GM12878 (cell line): ENCODE measurements at regions not wholly inside any gene's neighbourhood (a gene's known extent, or its start where the extent isn't known, plus 50 kb on each side); places are given as distances from the start of the nearest gene placed in this dataset.

Experiments
- ATF7 ChIP-seq: fragments of 450-650 bp; IDR thresholded peaks from 2 replicates; pipeline ENCODE4 v1.6.1; 2016; ENCODE audit warnings: low read depth, mild to moderate bottlenecking
- CHD2 ChIP-seq: IDR thresholded peaks from 2 replicates; pipeline ENCODE4 v1.6.1; 2011; ENCODE audit warnings: low read depth, low read length, improper control_type of control experiment, borderline replicate concordance
- EP300 ChIP-seq, 2 experiments: fragments of 150-350 bp in 1 of 2; IDR thresholded peaks; 2 replicates each; pipeline ENCODE4 v1.6.1; 2011 to 2012; ENCODE audit warnings: low read depth in 2 of 2, low read length in 2 of 2, borderline replicate concordance in 1 of 2, improper control_type of control experiment in 1 of 2, inconsistent platforms in 1 of 2; ENCODE audit not compliant: control insufficient read depth in 1 of 2
- GABPA ChIP-seq: IDR thresholded peaks from 2 replicates; pipeline ENCODE4 v1.6.1; 2014; ENCODE audit warnings: antibody characterized with exemption, low read depth, mild to moderate bottlenecking, inconsistent platforms
- HDGF ChIP-seq: fragments of 450-650 bp; IDR thresholded peaks from 2 replicates; pipeline ENCODE4 v1.6.1; 2016; ENCODE audit warnings: antibody characterized with exemption
- POLR2A ChIP-seq: IDR thresholded peaks from 2 replicates; pipeline ENCODE4 v1.6.1; 2011; ENCODE audit warnings: low read depth, mild to moderate bottlenecking, low read length
- RFX5 ChIP-seq: IDR thresholded peaks from 2 replicates; pipeline ENCODE4 v1.6.1; 2011; ENCODE audit warnings: low read depth, low read length, improper control_type of control experiment
- SMARCA5 ChIP-seq: fragments of 450-650 bp; IDR thresholded peaks from 2 replicates; pipeline ENCODE4 v1.6.1; 2017; ENCODE audit warnings: mild to moderate bottlenecking
- TF ChIP-seq, protein P1 (sequence below): IDR thresholded peaks from 2 replicates; pipeline ENCODE4 v1.6.1; 2012; ENCODE audit warnings: mild to moderate bottlenecking, low read depth, low read length
- TF ChIP-seq, protein P2 (sequence below): IDR thresholded peaks from 2 replicates; pipeline ENCODE4 v1.6.1; 2012; ENCODE audit warnings: low read depth, low read length, improper control_type of control experiment
- TF ChIP-seq, protein P3 (sequence below), 3 experiments: IDR thresholded peaks in 2 of 3; conservative IDR thresholded peaks in 1 of 3; 2 replicates each; pipeline ENCODE4 v1.5.1; 2011; ENCODE audit warnings: low read depth in 3 of 3, low read length in 3 of 3, mild to moderate bottlenecking in 3 of 3, control low read depth in 2 of 3, moderate library complexity in 2 of 3, inconsistent platforms in 1 of 3, mixed read lengths in 1 of 3; ENCODE audit not compliant: control insufficient read depth in 2 of 3, insufficient read depth in 1 of 3; ENCODE audit errors: extremely low read depth in 1 of 3
- TF ChIP-seq, protein P4 (sequence below): IDR thresholded peaks from 2 replicates; pipeline ENCODE4 v1.6.1; 2011; ENCODE audit warnings: low read depth, low read length, improper control_type of control experiment, borderline replicate concordance
- TF ChIP-seq, protein P5 (sequence below): fragments of 450-650 bp; IDR thresholded peaks from 2 replicates; pipeline ENCODE4 v1.6.1; 2016; ENCODE audit warnings: mild to moderate bottlenecking

DNA sequence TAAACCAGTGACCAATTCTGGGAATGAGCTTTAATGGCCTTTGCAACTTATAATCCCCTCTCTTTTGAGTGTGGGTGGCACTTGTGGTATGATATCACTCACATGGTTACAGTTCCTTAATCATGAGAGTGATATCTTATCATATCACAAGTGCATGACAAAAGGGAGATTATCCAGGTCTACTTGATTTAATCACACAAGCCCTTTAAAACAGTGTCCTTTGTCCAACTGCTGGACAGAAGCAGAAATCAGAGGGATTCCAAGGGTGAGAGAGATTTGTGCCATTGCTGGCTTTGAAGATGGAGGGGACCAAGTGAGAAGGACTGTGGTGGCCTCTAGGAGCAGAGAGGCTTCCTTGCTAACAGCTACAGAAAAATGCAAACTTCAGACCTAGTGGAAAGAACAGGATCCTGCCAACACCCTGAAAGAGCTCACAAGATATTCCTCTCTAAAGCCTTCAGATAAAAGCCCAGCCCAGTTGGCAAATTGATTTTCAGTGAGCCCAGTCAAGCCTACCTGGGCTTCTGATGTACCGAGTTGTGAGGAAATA, 279.0 kb upstream of the TLE4 start:
- TF ChIP-seq, protein P1, sequence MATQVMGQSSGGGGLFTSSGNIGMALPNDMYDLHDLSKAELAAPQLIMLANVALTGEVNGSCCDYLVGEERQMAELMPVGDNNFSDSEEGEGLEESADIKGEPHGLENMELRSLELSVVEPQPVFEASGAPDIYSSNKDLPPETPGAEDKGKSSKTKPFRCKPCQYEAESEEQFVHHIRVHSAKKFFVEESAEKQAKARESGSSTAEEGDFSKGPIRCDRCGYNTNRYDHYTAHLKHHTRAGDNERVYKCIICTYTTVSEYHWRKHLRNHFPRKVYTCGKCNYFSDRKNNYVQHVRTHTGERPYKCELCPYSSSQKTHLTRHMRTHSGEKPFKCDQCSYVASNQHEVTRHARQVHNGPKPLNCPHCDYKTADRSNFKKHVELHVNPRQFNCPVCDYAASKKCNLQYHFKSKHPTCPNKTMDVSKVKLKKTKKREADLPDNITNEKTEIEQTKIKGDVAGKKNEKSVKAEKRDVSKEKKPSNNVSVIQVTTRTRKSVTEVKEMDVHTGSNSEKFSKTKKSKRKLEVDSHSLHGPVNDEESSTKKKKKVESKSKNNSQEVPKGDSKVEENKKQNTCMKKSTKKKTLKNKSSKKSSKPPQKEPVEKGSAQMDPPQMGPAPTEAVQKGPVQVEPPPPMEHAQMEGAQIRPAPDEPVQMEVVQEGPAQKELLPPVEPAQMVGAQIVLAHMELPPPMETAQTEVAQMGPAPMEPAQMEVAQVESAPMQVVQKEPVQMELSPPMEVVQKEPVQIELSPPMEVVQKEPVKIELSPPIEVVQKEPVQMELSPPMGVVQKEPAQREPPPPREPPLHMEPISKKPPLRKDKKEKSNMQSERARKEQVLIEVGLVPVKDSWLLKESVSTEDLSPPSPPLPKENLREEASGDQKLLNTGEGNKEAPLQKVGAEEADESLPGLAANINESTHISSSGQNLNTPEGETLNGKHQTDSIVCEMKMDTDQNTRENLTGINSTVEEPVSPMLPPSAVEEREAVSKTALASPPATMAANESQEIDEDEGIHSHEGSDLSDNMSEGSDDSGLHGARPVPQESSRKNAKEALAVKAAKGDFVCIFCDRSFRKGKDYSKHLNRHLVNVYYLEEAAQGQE, result no peak
- TF ChIP-seq SMARCA5 (no peak), RFX5 (no peak), CHD2 (no peak), EP300 (IDR thresholded peaks at IDR 0.05; ENCODE audit: borderline replicate concordance in 1 of 2, control insufficient read depth in 1 of 2, low read depth in 2 of 2, low read length in 2 of 2) (no peak), HDGF (no peak), ATF7 (no peak), POLR2A (no peak), GABPA (no peak)
- TF ChIP-seq, protein P2, sequence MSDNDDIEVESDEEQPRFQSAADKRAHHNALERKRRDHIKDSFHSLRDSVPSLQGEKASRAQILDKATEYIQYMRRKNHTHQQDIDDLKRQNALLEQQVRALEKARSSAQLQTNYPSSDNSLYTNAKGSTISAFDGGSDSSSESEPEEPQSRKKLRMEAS, result no peak
- TF ChIP-seq, protein P3, sequence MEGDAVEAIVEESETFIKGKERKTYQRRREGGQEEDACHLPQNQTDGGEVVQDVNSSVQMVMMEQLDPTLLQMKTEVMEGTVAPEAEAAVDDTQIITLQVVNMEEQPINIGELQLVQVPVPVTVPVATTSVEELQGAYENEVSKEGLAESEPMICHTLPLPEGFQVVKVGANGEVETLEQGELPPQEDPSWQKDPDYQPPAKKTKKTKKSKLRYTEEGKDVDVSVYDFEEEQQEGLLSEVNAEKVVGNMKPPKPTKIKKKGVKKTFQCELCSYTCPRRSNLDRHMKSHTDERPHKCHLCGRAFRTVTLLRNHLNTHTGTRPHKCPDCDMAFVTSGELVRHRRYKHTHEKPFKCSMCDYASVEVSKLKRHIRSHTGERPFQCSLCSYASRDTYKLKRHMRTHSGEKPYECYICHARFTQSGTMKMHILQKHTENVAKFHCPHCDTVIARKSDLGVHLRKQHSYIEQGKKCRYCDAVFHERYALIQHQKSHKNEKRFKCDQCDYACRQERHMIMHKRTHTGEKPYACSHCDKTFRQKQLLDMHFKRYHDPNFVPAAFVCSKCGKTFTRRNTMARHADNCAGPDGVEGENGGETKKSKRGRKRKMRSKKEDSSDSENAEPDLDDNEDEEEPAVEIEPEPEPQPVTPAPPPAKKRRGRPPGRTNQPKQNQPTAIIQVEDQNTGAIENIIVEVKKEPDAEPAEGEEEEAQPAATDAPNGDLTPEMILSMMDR (IDR thresholded peaks at IDR 0.05 in 2 of 3, conservative IDR thresholded peaks at IDR 0.05 in 1 of 3; ENCODE audit: control insufficient read depth in 2 of 3, extremely low read depth in 1 of 3, insufficient read depth in 1 of 3, low read depth in 3 of 3, low read length in 3 of 3), result no peak
- TF ChIP-seq, protein P4, sequence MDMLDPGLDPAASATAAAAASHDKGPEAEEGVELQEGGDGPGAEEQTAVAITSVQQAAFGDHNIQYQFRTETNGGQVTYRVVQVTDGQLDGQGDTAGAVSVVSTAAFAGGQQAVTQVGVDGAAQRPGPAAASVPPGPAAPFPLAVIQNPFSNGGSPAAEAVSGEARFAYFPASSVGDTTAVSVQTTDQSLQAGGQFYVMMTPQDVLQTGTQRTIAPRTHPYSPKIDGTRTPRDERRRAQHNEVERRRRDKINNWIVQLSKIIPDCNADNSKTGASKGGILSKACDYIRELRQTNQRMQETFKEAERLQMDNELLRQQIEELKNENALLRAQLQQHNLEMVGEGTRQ, result no peak
- TF ChIP-seq, protein P5, sequence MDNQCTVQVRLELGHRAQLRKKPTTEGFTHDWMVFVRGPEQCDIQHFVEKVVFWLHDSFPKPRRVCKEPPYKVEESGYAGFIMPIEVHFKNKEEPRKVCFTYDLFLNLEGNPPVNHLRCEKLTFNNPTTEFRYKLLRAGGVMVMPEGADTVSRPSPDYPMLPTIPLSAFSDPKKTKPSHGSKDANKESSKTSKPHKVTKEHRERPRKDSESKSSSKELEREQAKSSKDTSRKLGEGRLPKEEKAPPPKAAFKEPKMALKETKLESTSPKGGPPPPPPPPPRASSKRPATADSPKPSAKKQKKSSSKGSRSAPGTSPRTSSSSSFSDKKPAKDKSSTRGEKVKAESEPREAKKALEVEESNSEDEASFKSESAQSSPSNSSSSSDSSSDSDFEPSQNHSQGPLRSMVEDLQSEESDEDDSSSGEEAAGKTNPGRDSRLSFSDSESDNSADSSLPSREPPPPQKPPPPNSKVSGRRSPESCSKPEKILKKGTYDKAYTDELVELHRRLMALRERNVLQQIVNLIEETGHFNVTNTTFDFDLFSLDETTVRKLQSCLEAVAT, result no peak
